ENCODE measurements at regions not wholly inside any gene's neighbourhood (a gene's known extent, or its start where the extent isn't known, plus 50 kb on each side); places are given as distances from the start of the nearest gene placed in this dataset.

DNA sequence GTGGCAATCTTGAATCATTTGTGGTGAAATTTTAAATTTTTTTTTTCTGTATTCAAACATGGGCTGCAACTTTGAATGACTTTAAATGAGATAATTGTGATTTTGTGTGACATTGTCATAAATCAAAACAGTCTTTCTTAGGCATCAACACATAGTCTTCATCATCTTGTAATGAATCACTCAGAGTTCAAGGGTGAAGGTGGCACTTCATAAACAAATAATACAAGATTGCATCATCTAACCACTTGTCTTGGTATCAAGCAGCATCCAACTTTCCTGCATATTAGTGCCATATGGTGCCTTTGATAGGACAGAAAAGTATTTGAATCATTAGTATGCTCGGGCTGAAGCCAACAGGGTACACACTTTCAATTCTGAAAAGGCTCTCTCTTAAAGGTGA is 392.4 kb upstream of the GOT2 start:
- TF ChIP-seq, protein P1, sequence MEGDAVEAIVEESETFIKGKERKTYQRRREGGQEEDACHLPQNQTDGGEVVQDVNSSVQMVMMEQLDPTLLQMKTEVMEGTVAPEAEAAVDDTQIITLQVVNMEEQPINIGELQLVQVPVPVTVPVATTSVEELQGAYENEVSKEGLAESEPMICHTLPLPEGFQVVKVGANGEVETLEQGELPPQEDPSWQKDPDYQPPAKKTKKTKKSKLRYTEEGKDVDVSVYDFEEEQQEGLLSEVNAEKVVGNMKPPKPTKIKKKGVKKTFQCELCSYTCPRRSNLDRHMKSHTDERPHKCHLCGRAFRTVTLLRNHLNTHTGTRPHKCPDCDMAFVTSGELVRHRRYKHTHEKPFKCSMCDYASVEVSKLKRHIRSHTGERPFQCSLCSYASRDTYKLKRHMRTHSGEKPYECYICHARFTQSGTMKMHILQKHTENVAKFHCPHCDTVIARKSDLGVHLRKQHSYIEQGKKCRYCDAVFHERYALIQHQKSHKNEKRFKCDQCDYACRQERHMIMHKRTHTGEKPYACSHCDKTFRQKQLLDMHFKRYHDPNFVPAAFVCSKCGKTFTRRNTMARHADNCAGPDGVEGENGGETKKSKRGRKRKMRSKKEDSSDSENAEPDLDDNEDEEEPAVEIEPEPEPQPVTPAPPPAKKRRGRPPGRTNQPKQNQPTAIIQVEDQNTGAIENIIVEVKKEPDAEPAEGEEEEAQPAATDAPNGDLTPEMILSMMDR (conservative IDR thresholded peaks at IDR 0.05 in 1 of 2, IDR thresholded peaks at IDR 0.05 in 1 of 2; ENCODE audit: extremely low read depth in 1 of 2, insufficient read depth in 1 of 2, low read depth in 1 of 2, low read length in 2 of 2), result no peak
- TF ChIP-seq EZH2 (IDR thresholded peaks at IDR 0.05; ENCODE audit: borderline replicate concordance, low read length), result no peak
